Ovary (tissue), 7 donors: ENCODE measurements at regions not wholly inside any gene's neighbourhood (a gene's known extent, or its start where the extent isn't known, plus 50 kb on each side); places are given as distances from the start of the nearest gene placed in this dataset.
"Not testable (repeated sequence)": the region's sequence is repeated elsewhere in the genome, so short reads cannot be mapped to it uniquely, and the experiment has no call there.

Experiments used
- DNase-seq, 5 donors: peaks; one replicate each; pipeline ENCODE4 v3.0.0-alpha.2; 2019 to 2020
- H3K27ac ChIP-seq, 2 donors: fragments of 200-600 bp; one replicate each; pipeline versions ENCODE4 v1.5.1 to v1.8.0; 2019 to 2022
- H3K27me3 ChIP-seq: fragments of 200-600 bp; one replicate; pipeline ENCODE4 v1.8.0; 2022
- H3K36me3 ChIP-seq: fragments of 200-600 bp; sonication (generic); one replicate; pipeline ENCODE4 v1.5.1; 2019
- H3K4me1 ChIP-seq: one replicate; pipeline ENCODE4 v1.8.1; 2013; ENCODE audit warnings: mild to moderate bottlenecking, moderate library complexity; ENCODE audit not compliant: insufficient read depth
- H3K4me3 ChIP-seq: fragments of 200-600 bp; sonication (generic); one replicate; pipeline ENCODE4 v1.5.1; 2017
- H3K9me3 ChIP-seq, 2 donors: fragments of 200-600 bp in 1 of 2; sonication (generic) in 1 of 2; one replicate each; pipeline versions ENCODE4 v1.5.1 to v1.8.1; 2013 to 2019; ENCODE audit warnings: mild to moderate bottlenecking in 1 of 2, moderate library complexity in 1 of 2
- CTCF ChIP-seq, 3 donors: fragments of 450-650 bp in 2 of 3; fragments of 200-600 bp in 1 of 3; IDR thresholded peaks; one replicate each; pipeline versions ENCODE4 v1.5.1 to v1.8.0; 2016 to 2022; ENCODE audit warnings: antibody characterized with exemption in 3 of 3, mild to moderate bottlenecking in 1 of 3
- EP300 ChIP-seq: sonication (generic); formaldehyde crosslinking; IDR thresholded peaks from one replicate; pipeline ENCODE4 v1.6.1; 2017; ENCODE audit warnings: antibody characterized with exemption
- POLR2A ChIP-seq: fragments of 450-650 bp; IDR thresholded peaks from one replicate; pipeline ENCODE4 v1.6.1; 2017; ENCODE audit warnings: antibody characterized with exemption, mild to moderate bottlenecking, moderate library complexity
- WGBS, 3 donors: extraction: QIAGEN DNeasy Blood & Tissue Kit in 1 of 3; methylation state at CpG; one replicate each; pipeline versions ENCODE4 v1.1.5 to v1.1.7; 2013 to 2017; 5-methylcytosine and 5-hydroxymethylcytosine counted together
- intact Hi-C, 4 donors: fragments of 100-400 bp; cut with DNase I; formaldehyde crosslinking; loops; one replicate each; pipeline versions ENCODE4 v1.11.0 to v1.15.1; 2022 to 2023
- donor health status: DM: no; HTN: no; CAD: no; lungs with moderate emphysema.
- donor health status: DM: no; HTN: no; CAD: no.
- donor health status: Bipolar disorder and iron deficiency.
- donor health status: DM: no; HTN: no; CAD: no.
- donor health status: DM: yes; HTN: yes; CAD: no.

- DNase-seq, result no peak
- 54 to 63% (median 61%) methylated on average over 15 of the region's 15 CpGs for WGBS, 3 donors
- intact Hi-C loops, result no loop called here
These were observed 258.1 kb downstream of the PCNX1 start for GRCh38 chr14:71165121-71166031.

GRCh38 chr14:71166180-71166837 lies 259.1 kb downstream of the PCNX1 start:
- no peaks in the 10 kb centered on the region for H3K9me3 ChIP-seq
- no peaks in the 10 kb centered on the region for H3K27me3 ChIP-seq
- intact Hi-C loops, result no loop called here
- no peaks in the 10 kb centered on the region for H3K4me1 ChIP-seq
- 40 to 55% (median 45%) methylated on average over 3 of the region's 3 CpGs for WGBS, 3 donors
- DNase-seq, result no peak
- no peak for TF ChIP-seq CTCF (IDR thresholded peaks at IDR 0.05)
- TF ChIP-seq POLR2A, result no peak
- no peak for TF ChIP-seq EP300
- no peaks in the 10 kb centered on the region for H3K36me3 ChIP-seq
- no peak overlapping the region for H3K4me3 ChIP-seq
- no peak overlapping the region for H3K27ac ChIP-seq

More at GRCh38 chr14:71165121-71166031, 258.1 kb downstream of the PCNX1 start:
- Histone ChIP-seq H3K27me3 (no peaks in the 10 kb centered on the region), H3K9me3 (no peaks in the 10 kb centered on the region), H3K4me3 (no peak overlapping the region), H3K27ac (no peak overlapping the region), H3K36me3 (no peaks in the 10 kb centered on the region), H3K4me1 (no peaks in the 10 kb centered on the region)
- TF ChIP-seq CTCF (IDR thresholded peaks at IDR 0.05) (no peak), EP300 (no peak), POLR2A (no peak)

GRCh38 chr14:71167325-71167950 lies 260.2 kb downstream of the PCNX1 start:
- H3K9me3 ChIP-seq, DNase-seq, H3K36me3 ChIP-seq, intact Hi-C loops, H3K4me1 ChIP-seq, H3K27me3 ChIP-seq, H3K27ac ChIP-seq, H3K4me3 ChIP-seq: not testable (repeated sequence)
- WGBS, 3 donors, result 95 to 97% (median 96%) methylated on average over 25 to 48 of the region's 48 CpGs

- H3K27me3 ChIP-seq, H3K9me3 ChIP-seq, H3K36me3 ChIP-seq, intact Hi-C loops, H3K4me1 ChIP-seq, H3K4me3 ChIP-seq, H3K27ac ChIP-seq, DNase-seq: not testable (repeated sequence)
- WGBS, 3 donors, result 77 to 79% (median 77%) methylated on average over 14 of the region's 14 CpGs
These were observed 260.9 kb downstream of the PCNX1 start for GRCh38 chr14:71168161-71168560.

GRCh38 chr14:71168564-71169427 lies 261.5 kb downstream of the PCNX1 start:
- WGBS, 3 donors, result 87 to 89% (median 87%) methylated on average over 17 of the region's 17 CpGs
- intact Hi-C loops, result no loop called here

More at GRCh38 chr14:71168564-71169427, 261.5 kb downstream of the PCNX1 start:
- H3K9me3 ChIP-seq, result no peaks in the 10 kb centered on the region
- no peak overlapping the region for H3K27ac ChIP-seq
- no peaks in the 10 kb centered on the region for H3K4me1 ChIP-seq
- H3K4me3 ChIP-seq, result no peak overlapping the region
- TF ChIP-seq CTCF (IDR thresholded peaks at IDR 0.05) (no peak), EP300 (no peak), POLR2A (no peak)
- H3K36me3 ChIP-seq, result no peaks in the 10 kb centered on the region
- DNase-seq, result no peak
- H3K27me3 ChIP-seq, result no peaks in the 10 kb centered on the region
